ENCODE measurements at regions not wholly inside any gene's neighbourhood (a gene's known extent, or its start where the extent isn't known, plus 50 kb on each side); places are given as distances from the start of the nearest gene placed in this dataset.

DNA sequence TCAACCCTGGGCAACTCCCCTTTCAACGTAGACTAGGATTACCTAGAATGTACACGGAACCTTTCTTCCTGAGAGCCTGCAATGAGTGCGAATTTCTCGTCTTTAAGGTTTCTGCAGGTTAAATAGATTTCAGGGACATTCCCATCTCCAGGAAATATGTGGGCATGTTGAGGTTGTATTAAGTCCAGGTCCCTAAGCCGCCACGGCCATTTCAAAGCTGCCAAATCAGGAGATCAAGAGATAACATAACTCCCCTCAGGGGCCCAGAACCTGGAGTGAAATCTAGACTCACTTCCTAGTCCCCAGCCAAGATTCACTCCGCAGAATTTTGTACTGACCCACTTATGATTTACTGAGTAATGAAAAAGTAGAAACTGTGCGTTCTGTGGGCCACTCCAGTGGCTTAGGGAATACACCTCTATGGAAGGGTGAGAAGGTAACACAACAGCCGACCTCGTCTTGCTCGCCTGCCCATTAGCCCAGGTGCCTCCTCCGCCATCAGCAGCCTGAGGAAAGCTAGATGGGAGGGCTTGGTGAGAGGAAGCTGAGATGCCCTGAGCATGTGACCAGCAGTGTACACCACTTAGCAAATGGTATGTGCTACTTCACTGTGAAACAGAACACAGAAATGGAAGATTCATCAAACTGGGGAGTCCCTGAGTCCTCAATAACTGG, 98.5 kb upstream of the SOX1 start:
- Histone ChIP-seq H3K4me1 (no peaks in the 10 kb centered on the region), H3K27me3 (peaks cover 48% of the 10 kb centered on the region), H3K4me3 (no peak overlapping the region), H3K36me3 (no peaks in the 10 kb centered on the region), H3K9me3 (no peaks in the 10 kb centered on the region), H3K27ac (no peak overlapping the region)
- WGBS: 78% methylated on average over 12 of the region's 12 CpGs
- peak in 1 of 2 donors; percentile 54 for DNase-seq (ENCODE audit: low spot score in 2 of 2)
- TF ChIP-seq POLR2A (IDR thresholded peaks at IDR 0.05) (no peak), EP300 (IDR thresholded peaks at IDR 0.05) (no peak), POLR2AphosphoS5 (IDR thresholded peaks at IDR 0.05) (no peak)
- TF ChIP-seq, protein P1, sequence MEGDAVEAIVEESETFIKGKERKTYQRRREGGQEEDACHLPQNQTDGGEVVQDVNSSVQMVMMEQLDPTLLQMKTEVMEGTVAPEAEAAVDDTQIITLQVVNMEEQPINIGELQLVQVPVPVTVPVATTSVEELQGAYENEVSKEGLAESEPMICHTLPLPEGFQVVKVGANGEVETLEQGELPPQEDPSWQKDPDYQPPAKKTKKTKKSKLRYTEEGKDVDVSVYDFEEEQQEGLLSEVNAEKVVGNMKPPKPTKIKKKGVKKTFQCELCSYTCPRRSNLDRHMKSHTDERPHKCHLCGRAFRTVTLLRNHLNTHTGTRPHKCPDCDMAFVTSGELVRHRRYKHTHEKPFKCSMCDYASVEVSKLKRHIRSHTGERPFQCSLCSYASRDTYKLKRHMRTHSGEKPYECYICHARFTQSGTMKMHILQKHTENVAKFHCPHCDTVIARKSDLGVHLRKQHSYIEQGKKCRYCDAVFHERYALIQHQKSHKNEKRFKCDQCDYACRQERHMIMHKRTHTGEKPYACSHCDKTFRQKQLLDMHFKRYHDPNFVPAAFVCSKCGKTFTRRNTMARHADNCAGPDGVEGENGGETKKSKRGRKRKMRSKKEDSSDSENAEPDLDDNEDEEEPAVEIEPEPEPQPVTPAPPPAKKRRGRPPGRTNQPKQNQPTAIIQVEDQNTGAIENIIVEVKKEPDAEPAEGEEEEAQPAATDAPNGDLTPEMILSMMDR (IDR thresholded peaks at IDR 0.05): no peak

DNA sequence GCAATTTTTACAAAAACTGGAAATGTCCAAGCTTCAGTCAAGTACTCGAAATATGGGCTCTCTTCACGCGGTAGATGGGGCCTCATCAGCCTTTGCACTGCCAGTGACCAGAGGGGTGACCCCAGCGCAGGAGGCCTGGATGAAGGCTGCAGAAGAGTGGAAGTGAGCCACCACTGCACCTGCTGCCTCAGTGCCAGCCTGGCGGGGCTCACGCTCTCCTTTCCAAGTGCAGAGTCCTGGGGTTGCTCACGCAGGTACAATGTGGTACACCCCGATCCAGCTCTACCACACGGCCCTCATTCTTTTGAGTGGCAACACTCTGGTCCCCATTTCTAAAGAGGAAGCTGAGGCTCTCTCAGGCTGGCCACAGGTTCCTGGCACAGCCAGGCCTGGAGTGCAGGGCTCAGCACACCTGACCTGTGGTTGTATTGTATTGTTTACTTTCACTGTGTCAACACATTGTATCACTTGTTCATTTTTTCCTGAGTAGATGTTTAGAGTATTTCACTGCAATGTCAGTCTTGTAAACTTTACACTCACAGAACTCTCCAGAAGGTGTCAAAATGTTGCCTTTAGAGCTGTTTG, 97.3 kb upstream of the SOX1 start:
- no peak for DNase-seq (ENCODE audit: low spot score in 2 of 2)
- TF ChIP-seq POLR2A (IDR thresholded peaks at IDR 0.05) (no peak), POLR2AphosphoS5 (IDR thresholded peaks at IDR 0.05) (no peak), EP300 (IDR thresholded peaks at IDR 0.05) (no peak)
- TF ChIP-seq, protein P1 (IDR thresholded peaks at IDR 0.05): no peak
- Histone ChIP-seq H3K36me3 (no peaks in the 10 kb centered on the region), H3K4me3 (no peak overlapping the region), H3K27me3 (peaks cover 51% of the 10 kb centered on the region), H3K27ac (no peak overlapping the region), H3K9me3 (no peaks in the 10 kb centered on the region), H3K4me1 (no peaks in the 10 kb centered on the region)
- over 99% methylated on average over 9 of the region's 9 CpGs for WGBS

DNA sequence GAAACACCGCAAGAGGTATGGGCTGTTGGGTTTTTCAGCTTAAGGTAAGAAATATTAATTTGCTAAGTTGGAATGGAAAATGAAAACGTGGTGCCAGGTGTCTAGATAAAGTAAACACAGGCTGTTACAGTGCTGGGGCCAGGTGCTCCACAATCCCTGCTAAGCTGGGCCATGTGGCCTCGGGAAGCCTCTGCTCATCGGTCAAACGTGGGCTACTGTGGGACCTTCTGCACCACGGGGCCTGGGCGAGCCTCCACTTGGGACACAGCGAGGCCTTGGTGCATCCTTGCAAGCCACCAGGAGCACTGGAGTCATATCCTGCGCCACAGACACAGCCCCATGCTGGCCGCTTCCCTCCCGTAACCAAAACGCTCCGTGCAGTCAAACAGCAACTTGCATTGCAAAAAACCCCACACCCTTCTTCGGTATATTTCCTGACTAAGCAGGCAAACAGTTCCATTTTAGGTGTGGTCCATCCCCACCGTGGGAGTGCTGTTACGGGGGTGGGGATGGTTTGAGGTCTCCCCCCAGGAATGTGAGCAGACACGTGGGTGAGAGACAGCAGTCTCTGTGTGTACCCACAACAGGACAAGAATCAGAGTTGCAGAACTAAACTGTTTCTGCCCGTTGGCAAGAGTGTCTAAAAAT, 96.3 kb upstream of the SOX1 start:
- Histone ChIP-seq H3K27ac (no peak overlapping the region), H3K4me3 (no peak overlapping the region), H3K27me3 (peaks cover 51% of the 10 kb centered on the region), H3K36me3 (no peaks in the 10 kb centered on the region), H3K9me3 (no peaks in the 10 kb centered on the region), H3K4me1 (no peaks in the 10 kb centered on the region)
- no peak for DNase-seq (ENCODE audit: low spot score in 2 of 2)
- 61% methylated on average over 17 of the region's 18 CpGs for WGBS
- TF ChIP-seq, protein P1 (IDR thresholded peaks at IDR 0.05): no peak
- no peak for TF ChIP-seq EP300 (IDR thresholded peaks at IDR 0.05)
- no peak for TF ChIP-seq POLR2A (IDR thresholded peaks at IDR 0.05)
- no peak for TF ChIP-seq POLR2AphosphoS5 (IDR thresholded peaks at IDR 0.05)

DNA sequence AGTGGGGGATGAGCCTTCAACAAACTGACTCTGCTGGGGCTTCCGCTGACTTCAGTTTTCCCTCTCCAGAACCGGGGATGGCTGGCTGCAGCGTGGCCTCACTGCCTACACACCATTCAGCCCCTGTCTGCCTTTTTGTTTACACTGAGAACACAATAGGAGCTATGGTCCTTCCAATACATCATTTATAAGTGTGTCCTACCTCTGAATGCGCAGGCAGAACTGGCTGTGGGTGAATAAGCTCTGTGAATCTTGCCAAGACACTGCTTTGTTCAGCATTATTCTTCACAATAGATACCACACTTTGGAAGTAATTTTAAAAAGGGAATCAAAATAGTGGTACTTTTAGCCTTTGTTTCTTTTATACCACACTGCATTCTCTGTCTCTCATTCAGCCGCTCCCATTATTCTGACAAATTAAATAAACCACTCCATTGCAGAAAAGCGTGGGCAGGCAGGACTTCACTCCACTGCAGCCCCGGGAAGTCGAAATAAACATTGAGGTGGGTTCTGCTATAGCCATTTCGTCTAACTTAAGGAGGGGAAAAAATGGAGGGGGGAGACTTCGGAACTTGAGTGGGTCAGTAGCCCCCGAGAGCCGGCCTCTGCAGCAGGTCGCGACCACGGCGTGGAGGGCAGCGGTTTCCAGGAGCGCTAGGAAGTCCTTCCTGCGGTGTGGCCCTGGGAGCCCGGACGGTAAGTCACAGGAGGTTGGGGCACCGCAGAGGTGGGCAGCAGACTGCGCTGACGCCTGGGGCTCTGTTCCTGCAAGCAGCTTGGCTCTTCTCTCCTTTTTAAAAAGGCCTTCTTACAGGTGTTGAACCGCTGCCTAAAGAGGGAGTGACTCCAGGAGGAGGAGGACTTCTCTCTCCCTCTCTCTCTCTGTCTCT, 94.8 kb upstream of the SOX1 start:
- H3K27me3 ChIP-seq: peaks cover 49% of the 10 kb centered on the region
- no peaks in the 10 kb centered on the region for H3K36me3 ChIP-seq
- 56% methylated on average over 25 of the region's 25 CpGs for WGBS
- no peak for TF ChIP-seq POLR2AphosphoS5 (IDR thresholded peaks at IDR 0.05)
- H3K9me3 ChIP-seq: no peaks in the 10 kb centered on the region
- no peak for DNase-seq (ENCODE audit: low spot score in 2 of 2)
- no peak overlapping the region for H3K4me3 ChIP-seq
- H3K27ac ChIP-seq: no peak overlapping the region
- no peaks in the 10 kb centered on the region for H3K4me1 ChIP-seq

DNA sequence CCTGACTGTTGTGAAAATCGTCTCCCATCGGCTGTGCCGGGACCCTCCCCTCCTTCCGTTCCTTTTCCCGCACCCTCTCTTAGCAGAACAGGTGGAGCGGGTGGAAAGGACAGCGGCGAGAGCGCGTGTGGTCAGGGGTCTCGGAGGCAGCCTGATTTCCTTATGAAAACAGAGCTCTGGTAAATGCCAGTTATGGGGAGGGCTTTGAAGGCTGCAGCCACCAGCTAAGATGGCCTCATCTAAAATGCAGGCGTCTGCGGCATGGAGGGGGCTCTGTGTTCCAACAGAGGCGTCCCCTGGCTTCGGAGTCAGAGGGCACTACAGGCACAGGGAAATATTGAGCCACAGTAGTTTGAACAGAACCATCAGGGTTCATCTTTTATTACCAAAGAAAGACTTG, 93.8 kb upstream of the SOX1 start:
- H3K36me3 ChIP-seq: no peaks in the 10 kb centered on the region
- H3K27ac ChIP-seq: no peak overlapping the region
- H3K4me3 ChIP-seq: no peak overlapping the region
- TF ChIP-seq POLR2AphosphoS5 (IDR thresholded peaks at IDR 0.05): no peak
- TF ChIP-seq EP300 (IDR thresholded peaks at IDR 0.05): no peak
- TF ChIP-seq POLR2A (IDR thresholded peaks at IDR 0.05): no peak
- TF ChIP-seq, protein P1 (IDR thresholded peaks at IDR 0.05): no peak
- H3K4me1 ChIP-seq: no peaks in the 10 kb centered on the region
- H3K27me3 ChIP-seq: peaks cover 44% of the 10 kb centered on the region
- no peak for DNase-seq (ENCODE audit: low spot score in 2 of 2)
- H3K9me3 ChIP-seq: no peaks in the 10 kb centered on the region
- 52% methylated on average over 13 of the region's 15 CpGs for WGBS

All from suprapubic skin (tissue), 4 donors.